ENCODE measurements at regions not wholly inside any gene's neighbourhood (a gene's known extent, or its start where the extent isn't known, plus 50 kb on each side); places are given as distances from the start of the nearest gene placed in this dataset.

- intact Hi-C loops (cut with micrococcal nuclease), result no loop called here
- DNase-seq (no peak), ATAC-seq (no peak)
Observed at GRCh38 chr2:217469203-217469810, 533.5 kb downstream of the TNS1 start.

- ATAC-seq, result no peak
- DNase-seq, result no peak
- intact Hi-C loops (cut with micrococcal nuclease), result no loop called here
Observed at GRCh38 chr2:217468042-217468830, 534.6 kb downstream of the TNS1 start.

GRCh38 chr2:217467331-217467730 is 535.5 kb downstream of the TNS1 start:
- ATAC-seq, result no peak
- no peak for DNase-seq
- intact Hi-C loops (cut with micrococcal nuclease), result no loop called here

GRCh38 chr2:217466805-217467204 is 536.0 kb downstream of the TNS1 start:
- intact Hi-C loops (cut with micrococcal nuclease), result no loop called here
- no peak for DNase-seq
- no peak for ATAC-seq

GRCh38 chr2:217466104-217466503 is 536.7 kb downstream of the TNS1 start:
- DNase-seq, result no peak
- intact Hi-C loops (cut with micrococcal nuclease), result no loop called here
- no peak for ATAC-seq

- no peak for DNase-seq
- no peak for ATAC-seq
- intact Hi-C loops (cut with micrococcal nuclease), result no loop called here
Observed at GRCh38 chr2:217465100-217465499, 537.7 kb downstream of the TNS1 start.

- no peak for ATAC-seq
- intact Hi-C loops (cut with micrococcal nuclease), result no loop called here
- DNase-seq, result no peak
Observed at GRCh38 chr2:217463402-217464075, 539.3 kb downstream of the TNS1 start.

- ATAC-seq (no peak), DNase-seq (no peak)
- intact Hi-C loops (cut with micrococcal nuclease), result no loop called here
Observed at GRCh38 chr2:217462121-217462520, 540.7 kb downstream of the TNS1 start.

- ATAC-seq, result no peak
- DNase-seq, result no peak
- intact Hi-C loops (cut with micrococcal nuclease), result no loop called here
Observed at GRCh38 chr2:217461674-217462073, 541.1 kb downstream of the TNS1 start.

GRCh38 chr2:217459680-217460405 is 543.0 kb downstream of the TNS1 start:
- intact Hi-C loops (cut with micrococcal nuclease), result no loop called here
- DNase-seq, result no peak
- ATAC-seq, result no peak

- DNase-seq, result no peak
- intact Hi-C loops (cut with micrococcal nuclease), result no loop called here
- ATAC-seq, result no peak
Observed at GRCh38 chr2:217459016-217459415, 543.8 kb downstream of the TNS1 start.

GRCh38 chr2:217456016-217456415 is 546.8 kb downstream of the TNS1 start:
- DNase-seq (no peak), ATAC-seq (no peak)
- intact Hi-C loops (cut with micrococcal nuclease), result no loop called here

- no peak for DNase-seq
- intact Hi-C loops (cut with micrococcal nuclease), result no loop called here
- ATAC-seq, result no peak
Observed at GRCh38 chr2:217452928-217453327, 549.9 kb downstream of the TNS1 start.

GRCh38 chr2:217451666-217452065 is 551.1 kb downstream of the TNS1 start:
- no peak for DNase-seq
- ATAC-seq, result no peak
- intact Hi-C loops (cut with micrococcal nuclease), result no loop called here

GRCh38 chr2:217449444-217449843 is 553.4 kb downstream of the TNS1 start:
- no peak for DNase-seq
- intact Hi-C loops (cut with micrococcal nuclease), result no loop called here
- no peak for ATAC-seq

GRCh38 chr2:217448860-217449259 is 553.9 kb downstream of the TNS1 start:
- DNase-seq (no peak), ATAC-seq (no peak)
- intact Hi-C loops (cut with micrococcal nuclease), result no loop called here

- DNase-seq, result no peak
- intact Hi-C loops (cut with micrococcal nuclease), result no loop called here
- peak; percentile 37 for ATAC-seq
Observed at GRCh38 chr2:217445723-217446122, 557.1 kb downstream of the TNS1 start.

GRCh38 chr2:217444932-217445331 is 557.9 kb downstream of the TNS1 start:
- DNase-seq (no peak), ATAC-seq (no peak)
- intact Hi-C loops (cut with micrococcal nuclease), result no loop called here

GRCh38 chr2:217444509-217444908 is 558.3 kb downstream of the TNS1 start:
- no peak for ATAC-seq
- DNase-seq, result no peak
- intact Hi-C loops (cut with micrococcal nuclease), result no loop called here

- no peak for ATAC-seq
- intact Hi-C loops (cut with micrococcal nuclease), result no loop called here
- no peak for DNase-seq
Observed at GRCh38 chr2:217443601-217444000, 559.2 kb downstream of the TNS1 start.

Data from left ventricle myocardium superior (tissue), 1 donor.